ENCODE measurements at regions not wholly inside any gene's neighbourhood (a gene's known extent, or its start where the extent isn't known, plus 50 kb on each side); places are given as distances from the start of the nearest gene placed in this dataset.

GRCh38 chr13:34223984-34224383 is 406.0 kb downstream of the RFC3 start:
- H3K4me3 ChIP-seq (ENCODE audit: low read length): no peak overlapping the region
- no peak for DNase-seq (ENCODE audit: low read depth)
- TF ChIP-seq, protein P1, sequence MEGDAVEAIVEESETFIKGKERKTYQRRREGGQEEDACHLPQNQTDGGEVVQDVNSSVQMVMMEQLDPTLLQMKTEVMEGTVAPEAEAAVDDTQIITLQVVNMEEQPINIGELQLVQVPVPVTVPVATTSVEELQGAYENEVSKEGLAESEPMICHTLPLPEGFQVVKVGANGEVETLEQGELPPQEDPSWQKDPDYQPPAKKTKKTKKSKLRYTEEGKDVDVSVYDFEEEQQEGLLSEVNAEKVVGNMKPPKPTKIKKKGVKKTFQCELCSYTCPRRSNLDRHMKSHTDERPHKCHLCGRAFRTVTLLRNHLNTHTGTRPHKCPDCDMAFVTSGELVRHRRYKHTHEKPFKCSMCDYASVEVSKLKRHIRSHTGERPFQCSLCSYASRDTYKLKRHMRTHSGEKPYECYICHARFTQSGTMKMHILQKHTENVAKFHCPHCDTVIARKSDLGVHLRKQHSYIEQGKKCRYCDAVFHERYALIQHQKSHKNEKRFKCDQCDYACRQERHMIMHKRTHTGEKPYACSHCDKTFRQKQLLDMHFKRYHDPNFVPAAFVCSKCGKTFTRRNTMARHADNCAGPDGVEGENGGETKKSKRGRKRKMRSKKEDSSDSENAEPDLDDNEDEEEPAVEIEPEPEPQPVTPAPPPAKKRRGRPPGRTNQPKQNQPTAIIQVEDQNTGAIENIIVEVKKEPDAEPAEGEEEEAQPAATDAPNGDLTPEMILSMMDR (conservative IDR thresholded peaks at IDR 0.05; ENCODE audit: low read length): no peak

DNA sequence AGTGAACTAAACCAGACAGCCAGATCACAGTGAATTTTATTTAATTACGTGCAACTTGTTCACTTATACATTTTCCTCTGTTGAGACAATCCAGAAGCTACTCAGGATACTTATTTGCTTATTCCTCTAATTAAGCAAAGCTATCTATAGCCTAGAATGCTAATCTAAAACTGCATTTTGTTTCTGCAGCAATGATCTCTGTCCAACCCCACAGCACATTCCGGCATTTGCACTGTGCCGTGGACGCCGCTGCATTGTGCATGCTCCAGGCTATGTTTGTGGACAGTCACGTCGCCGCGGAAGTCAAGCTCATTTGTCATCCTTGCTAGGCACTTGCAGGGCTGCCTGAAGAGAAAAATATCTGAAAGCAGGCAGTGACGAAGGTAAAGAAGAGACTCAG is 406.9 kb downstream of the RFC3 start:
- no peak for DNase-seq (ENCODE audit: low read depth)
- TF ChIP-seq, protein P1 (conservative IDR thresholded peaks at IDR 0.05; ENCODE audit: low read length): no peak
- H3K4me3 ChIP-seq (ENCODE audit: low read length): no peak overlapping the region

GRCh38 chr13:34230271-34230670 is 412.3 kb downstream of the RFC3 start:
- TF ChIP-seq, protein P1 (conservative IDR thresholded peaks at IDR 0.05; ENCODE audit: low read length): no peak
- DNase-seq (ENCODE audit: low read depth): no peak
- H3K4me3 ChIP-seq (ENCODE audit: low read length): no peak overlapping the region

DNA sequence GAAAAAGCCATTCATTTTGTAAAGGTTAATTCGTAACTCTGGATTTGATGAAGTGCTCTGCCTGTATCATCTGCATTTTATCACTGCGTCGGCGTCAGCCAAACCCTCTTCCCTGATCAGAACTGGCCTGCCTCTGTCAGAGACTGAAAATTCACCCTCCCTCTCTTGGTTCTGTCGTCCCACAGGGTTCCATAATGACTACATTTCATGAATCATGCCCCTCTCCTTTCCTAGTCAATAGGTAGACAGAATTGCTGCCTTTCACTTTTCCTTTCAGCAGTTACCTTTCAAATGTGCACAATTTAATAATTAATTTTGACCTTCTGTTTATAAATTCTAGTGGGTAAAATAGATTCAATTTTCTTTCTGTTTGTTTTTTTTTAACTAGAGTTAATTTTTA is 423.4 kb downstream of the RFC3 start:
- TF ChIP-seq, protein P1 (conservative IDR thresholded peaks at IDR 0.05; ENCODE audit: low read length): no peak
- DNase-seq (ENCODE audit: low read depth): no peak
- H3K4me3 ChIP-seq (ENCODE audit: low read length): no peak overlapping the region

- DNase-seq (ENCODE audit: low read depth): no peak
- TF ChIP-seq, protein P1 (conservative IDR thresholded peaks at IDR 0.05; ENCODE audit: low read length): no peak
- no peak overlapping the region for H3K4me3 ChIP-seq (ENCODE audit: low read length)
Observed at GRCh38 chr13:34243403-34243802, 425.5 kb downstream of the RFC3 start.

DNA sequence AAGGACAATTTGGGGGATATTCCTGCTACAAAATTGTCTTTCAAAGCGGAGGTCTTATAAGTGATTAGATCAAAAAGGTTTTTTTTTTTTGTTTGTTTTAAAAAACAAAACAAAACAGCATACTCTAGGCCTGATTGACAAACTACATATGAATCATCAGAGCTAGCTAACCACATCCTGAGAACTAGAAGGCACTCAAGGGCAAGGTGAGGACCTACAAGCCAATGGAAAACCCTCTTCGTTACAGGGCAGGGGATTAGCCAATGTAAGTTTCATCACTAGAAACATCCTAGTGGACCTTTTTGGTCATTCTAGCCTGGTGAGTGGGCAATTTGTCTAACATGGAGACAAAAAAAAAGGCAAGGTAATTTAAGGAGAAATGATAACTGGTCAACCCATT is 428.6 kb downstream of the RFC3 start:
- TF ChIP-seq, protein P1 (conservative IDR thresholded peaks at IDR 0.05; ENCODE audit: low read length): no peak
- DNase-seq (ENCODE audit: low read depth): peak; percentile 7

DNA sequence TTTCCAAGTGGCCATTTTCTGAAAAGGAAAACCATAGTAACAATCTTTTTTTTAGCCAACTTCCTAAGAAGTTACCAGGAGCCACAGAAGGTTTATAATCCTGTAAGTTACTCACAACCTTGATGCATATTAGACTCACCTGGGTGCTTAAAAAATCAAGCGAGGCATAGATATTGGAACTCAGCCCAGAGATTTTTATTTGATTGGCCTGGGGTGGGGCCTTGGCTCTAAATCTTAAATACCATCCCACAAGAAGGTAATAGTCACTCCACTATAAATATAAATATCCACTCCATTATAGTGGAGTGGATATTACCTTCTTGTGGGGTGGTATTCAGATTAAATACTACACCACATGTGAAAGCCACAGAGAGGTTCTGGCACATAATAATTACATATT is 429.6 kb downstream of the RFC3 start:
- H3K4me3 ChIP-seq (ENCODE audit: low read length): no peak overlapping the region
- DNase-seq (ENCODE audit: low read depth): no peak
- TF ChIP-seq, protein P1 (conservative IDR thresholded peaks at IDR 0.05; ENCODE audit: low read length): no peak

More for the DNA sequence above, 428.6 kb downstream of the RFC3 start:
- H3K4me3 ChIP-seq (ENCODE audit: low read length): no peak overlapping the region

Data from AG10803 (cell line).